ENCODE measurements at regions not wholly inside any gene's neighbourhood (a gene's known extent, or its start where the extent isn't known, plus 50 kb on each side); places are given as distances from the start of the nearest gene placed in this dataset.
"Not testable (repeated sequence)": the region's sequence is repeated elsewhere in the genome, so short reads cannot be mapped to it uniquely, and the experiment has no call there.

- not testable (repeated sequence) for DNase-seq
Observed at GRCh38 chr21:5066682-5067251, 5454.6 kb upstream of the TPTE start.

GRCh38 chr21:5067326-5068048 lies 5453.9 kb upstream of the TPTE start:
- not testable (repeated sequence) for DNase-seq

- not testable (repeated sequence) for DNase-seq
Observed at GRCh38 chr21:5068649-5069048, 5452.7 kb upstream of the TPTE start.

GRCh38 chr21:5071180-5071579 lies 5450.2 kb upstream of the TPTE start:
- DNase-seq: not testable (repeated sequence)

- not testable (repeated sequence) for DNase-seq
Observed at GRCh38 chr21:5076854-5077253, 5444.5 kb upstream of the TPTE start.

GRCh38 chr21:5079361-5079760 lies 5442.0 kb upstream of the TPTE start:
- DNase-seq: not testable (repeated sequence)

- DNase-seq: not testable (repeated sequence)
Observed at GRCh38 chr21:5080015-5080414, 5441.4 kb upstream of the TPTE start.

GRCh38 chr21:5084246-5084645 lies 5437.1 kb upstream of the TPTE start:
- not testable (repeated sequence) for DNase-seq

- not testable (repeated sequence) for DNase-seq
Observed at GRCh38 chr21:5085456-5085855, 5435.9 kb upstream of the TPTE start.

GRCh38 chr21:5086416-5086815 lies 5435.0 kb upstream of the TPTE start:
- DNase-seq: not testable (repeated sequence)

- DNase-seq: not testable (repeated sequence)
Observed at GRCh38 chr21:5088820-5089219, 5432.6 kb upstream of the TPTE start.

GRCh38 chr21:5089399-5090089 lies 5431.8 kb upstream of the TPTE start:
- DNase-seq: not testable (repeated sequence)

- DNase-seq: not testable (repeated sequence)
Observed at GRCh38 chr21:5090132-5091079, 5431.0 kb upstream of the TPTE start.

GRCh38 chr21:5091274-5091673 lies 5430.1 kb upstream of the TPTE start:
- DNase-seq: not testable (repeated sequence)

- DNase-seq: not testable (repeated sequence)
Observed at GRCh38 chr21:5095628-5096027, 5425.8 kb upstream of the TPTE start.

- not testable (repeated sequence) for DNase-seq
Observed at GRCh38 chr21:5098010-5098743, 5423.2 kb upstream of the TPTE start.

- DNase-seq: not testable (repeated sequence)
Observed at GRCh38 chr21:5100604-5101174, 5420.7 kb upstream of the TPTE start.

- DNase-seq: not testable (repeated sequence)
Observed at GRCh38 chr21:5101749-5102148, 5419.6 kb upstream of the TPTE start.

GRCh38 chr21:5103880-5104561 lies 5417.4 kb upstream of the TPTE start:
- not testable (repeated sequence) for DNase-seq

- DNase-seq: not testable (repeated sequence)
Observed at GRCh38 chr21:5104562-5104928, 5416.8 kb upstream of the TPTE start.

All from eye (tissue), 1 donor.